AG04450 (cell line): ENCODE measurements at regions not wholly inside any gene's neighbourhood (a gene's known extent, or its start where the extent isn't known, plus 50 kb on each side); places are given as distances from the start of the nearest gene placed in this dataset.
A peak's percentile ranks its signal among the peaks of the same experiment; 100 is the strongest.

Experiments
- CTCF ChIA-PET: fragments of 300-600, 350-600 bp; formaldehyde crosslinking; extraction: SDS; loops from one replicate; lab custom pipeline; 2022; ENCODE audit warnings: antibody characterized with exemption, inconsistent platforms; lab: Charles Lee
- POLR2A ChIA-PET: fragments of 350-600 bp; formaldehyde crosslinking; extraction: SDS; loops from one replicate; lab custom pipeline; 2021; ENCODE audit warnings: antibody characterized with exemption, inconsistent platforms; lab: Yijun Ruan, JAX
- DNase-seq: peaks from one replicate; pipeline ENCODE4 v3.0.0-alpha.2; 2011; ENCODE audit warnings: low read depth, low spot score
- H3K27ac ChIP-seq: one replicate; pipeline ENCODE4 v1.5.1; 2012; ENCODE audit warnings: low read depth, low read length, control low read depth
- H3K27me3 ChIP-seq: one replicate; pipeline ENCODE4 v1.6.0; 2012; ENCODE audit warnings: low read length; ENCODE audit not compliant: control insufficient read depth, insufficient read depth
- H3K4me3 ChIP-seq: 2 replicates; pipeline ENCODE4 v1.5.1; 2011; ENCODE audit warnings: mild to moderate bottlenecking, low read depth, low read length, control low read depth
- H3K9me3 ChIP-seq: 2 replicates; pipeline ENCODE4 v1.5.1; 2012; ENCODE audit warnings: low read length; ENCODE audit not compliant: control insufficient read depth, insufficient read depth
- TF ChIP-seq, protein P1 (sequence below): IDR thresholded peaks from 2 replicates; pipeline ENCODE4 v1.5.1; 2011; ENCODE audit warnings: low read depth, low read length, control low read depth, inconsistent platforms

GRCh38 chr5:54765165-54766028 lies 220.0 kb downstream of the ESM1 start:
- ChIA-PET CTCF (interaction anchor here (0.6 to 3.1 kb wide), 3 partner anchors 79 to 249 kb away, joined by 4 to 8 read pairs (median 5); no protein-coding TSS in a partner anchor), POLR2A (no interaction called here)
- Histone ChIP-seq H3K9me3 (no peaks in the 10 kb centered on the region), H3K27me3 (no peaks in the 10 kb centered on the region), H3K27ac (no peak overlapping the region), H3K4me3 (no peak overlapping the region)
- no peak for DNase-seq
- TF ChIP-seq, protein P1, sequence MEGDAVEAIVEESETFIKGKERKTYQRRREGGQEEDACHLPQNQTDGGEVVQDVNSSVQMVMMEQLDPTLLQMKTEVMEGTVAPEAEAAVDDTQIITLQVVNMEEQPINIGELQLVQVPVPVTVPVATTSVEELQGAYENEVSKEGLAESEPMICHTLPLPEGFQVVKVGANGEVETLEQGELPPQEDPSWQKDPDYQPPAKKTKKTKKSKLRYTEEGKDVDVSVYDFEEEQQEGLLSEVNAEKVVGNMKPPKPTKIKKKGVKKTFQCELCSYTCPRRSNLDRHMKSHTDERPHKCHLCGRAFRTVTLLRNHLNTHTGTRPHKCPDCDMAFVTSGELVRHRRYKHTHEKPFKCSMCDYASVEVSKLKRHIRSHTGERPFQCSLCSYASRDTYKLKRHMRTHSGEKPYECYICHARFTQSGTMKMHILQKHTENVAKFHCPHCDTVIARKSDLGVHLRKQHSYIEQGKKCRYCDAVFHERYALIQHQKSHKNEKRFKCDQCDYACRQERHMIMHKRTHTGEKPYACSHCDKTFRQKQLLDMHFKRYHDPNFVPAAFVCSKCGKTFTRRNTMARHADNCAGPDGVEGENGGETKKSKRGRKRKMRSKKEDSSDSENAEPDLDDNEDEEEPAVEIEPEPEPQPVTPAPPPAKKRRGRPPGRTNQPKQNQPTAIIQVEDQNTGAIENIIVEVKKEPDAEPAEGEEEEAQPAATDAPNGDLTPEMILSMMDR = no peak

GRCh38 chr5:54764102-54765090 lies 221.0 kb downstream of the ESM1 start:
- no peaks in the 10 kb centered on the region for H3K27me3 ChIP-seq
- H3K4me3 ChIP-seq = no peak overlapping the region
- DNase-seq = no peak
- ChIA-PET CTCF (interaction anchor here (0.6 to 3.1 kb wide), 2 partner anchors 80 to 97 kb away, joined by 4 to 8 read pairs; no protein-coding TSS in a partner anchor), POLR2A (no interaction called here)
- no peaks in the 10 kb centered on the region for H3K9me3 ChIP-seq
- H3K27ac ChIP-seq = no peak overlapping the region
- TF ChIP-seq, protein P1 = no peak

- H3K9me3 ChIP-seq = no peaks in the 10 kb centered on the region
- POLR2A ChIA-PET = interaction anchor here (0.8 to 3.6 kb wide), 8 partner anchors 10 to 244 kb away, joined by 3 to 27 read pairs (median 4); partner anchors contain the start of gene SNX18
- CTCF ChIA-PET = interaction anchor here (2.0 kb wide), 1 partner anchor 83 kb away, joined by 8 read pairs; no protein-coding TSS in a partner anchor
- H3K27me3 ChIP-seq = no peaks in the 10 kb centered on the region
- H3K27ac ChIP-seq = peak overlapping the region; percentile 94
- peak; percentile 82 for DNase-seq
- no peak overlapping the region for H3K4me3 ChIP-seq
- TF ChIP-seq, protein P1 = no peak
Measured at GRCh38 chr5:54761213-54761701, 224.1 kb downstream of the ESM1 start.

DNA sequence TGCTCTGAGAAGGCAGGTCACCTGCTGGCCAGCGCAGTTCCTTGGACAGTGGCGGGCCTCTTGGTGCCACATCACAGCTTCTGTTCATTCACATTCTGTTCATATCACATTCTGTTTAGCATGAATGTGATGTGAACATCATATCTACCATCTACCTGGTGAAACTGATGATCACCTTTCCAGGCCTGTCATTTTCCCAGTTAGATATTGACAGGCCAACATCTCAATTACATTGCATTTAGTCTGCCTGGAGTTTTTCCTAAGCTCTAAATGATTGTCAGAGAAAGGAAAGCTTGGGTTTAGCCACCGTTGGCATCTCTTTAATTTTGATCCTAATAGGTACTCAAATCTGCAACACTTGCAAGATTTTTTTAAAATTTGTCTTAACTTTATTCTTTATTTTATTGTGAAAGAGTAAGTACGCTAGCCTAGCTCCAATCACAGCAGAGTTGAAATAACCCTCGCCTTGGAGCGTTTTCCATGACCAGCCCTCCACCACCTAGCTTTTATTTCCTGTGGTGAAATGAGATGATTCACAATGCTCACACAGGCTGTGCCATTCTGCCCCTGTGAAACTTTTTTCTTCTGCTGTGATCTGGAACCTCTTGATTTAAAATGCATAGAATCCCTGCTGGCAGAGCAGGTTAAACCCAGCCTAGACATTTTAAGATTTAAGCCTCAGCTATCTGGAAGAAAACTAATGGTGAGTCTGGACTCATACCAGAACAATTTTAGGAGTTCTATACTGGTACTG lies 225.0 kb downstream of the ESM1 start:
- Histone ChIP-seq H3K4me3 (no peak overlapping the region), H3K27me3 (no peaks in the 10 kb centered on the region), H3K27ac (peak overlapping the region; percentile 80), H3K9me3 (no peaks in the 10 kb centered on the region)
- DNase-seq = no peak
- POLR2A ChIA-PET = interaction anchor here (1.0 to 3.6 kb wide), 6 partner anchors 17 to 243 kb away, joined by 3 to 27 read pairs (median 7); partner anchors contain the start of gene SNX18
- TF ChIP-seq, protein P1 = no peak
- CTCF ChIA-PET = interaction anchor here (0.5 to 3.5 kb wide), 4 partner anchors 9 to 1892 kb away, joined by 3 to 9 read pairs (median 6); no protein-coding TSS in a partner anchor
